GM23248 (cell line): ENCODE measurements at regions not wholly inside any gene's neighbourhood (a gene's known extent, or its start where the extent isn't known, plus 50 kb on each side); places are given as distances from the start of the nearest gene placed in this dataset.

Experiments
- DNase-seq: peaks from one replicate; pipeline ENCODE4 v3.0.0-alpha.2; 2015
- H2AFZ ChIP-seq: fragments of 200-600 bp; sonication (generic); 2 replicates; pipeline ENCODE4 v1.6.1; 2016; ENCODE audit warnings: antibody characterized with exemption
- H3F3A ChIP-seq: fragments of 200-600 bp; sonication (generic); 2 replicates; pipeline ENCODE4 v1.6.1; 2016; ENCODE audit warnings: mild to moderate bottlenecking, antibody characterized with exemption, mixed run types; ENCODE audit not compliant: insufficient read depth
- H3K27ac ChIP-seq: fragments of 200-600 bp; sonication (generic); 2 replicates; pipeline ENCODE4 v1.5.1; 2016; ENCODE audit warnings: mild to moderate bottlenecking
- H3K27me3 ChIP-seq: fragments of 200-600 bp; sonication (generic); replicated peaks from 2 replicates; pipeline ENCODE4 v1.6.1; 2016; ENCODE audit warnings: mild to moderate bottlenecking; ENCODE audit not compliant: insufficient read depth
- H3K36me3 ChIP-seq: fragments of 200-600 bp; sonication (generic); 2 replicates; pipeline ENCODE4 v1.6.1; 2016; ENCODE audit warnings: low read depth, mild to moderate bottlenecking
- H3K4me1 ChIP-seq: fragments of 200-600 bp; sonication (generic); 2 replicates; pipeline ENCODE4 v1.6.1; 2016; ENCODE audit warnings: mild to moderate bottlenecking; ENCODE audit not compliant: insufficient read depth
- H3K4me2 ChIP-seq: fragments of 200-600 bp; sonication (generic); one replicate; pipeline ENCODE4 v1.6.1; 2016; ENCODE audit warnings: mild to moderate bottlenecking; ENCODE audit not compliant: unreplicated experiment
- H3K4me3 ChIP-seq: fragments of 200-600 bp; sonication (generic); 2 replicates; pipeline ENCODE4 v1.5.1; 2016; ENCODE audit warnings: mild to moderate bottlenecking
- H3K79me2 ChIP-seq: fragments of 200-600 bp; sonication (generic); 2 replicates; pipeline ENCODE4 v1.6.1; 2016; ENCODE audit warnings: mild to moderate bottlenecking; ENCODE audit not compliant: insufficient read depth
- H3K9ac ChIP-seq: fragments of 200-600 bp; sonication (generic); 2 replicates; pipeline ENCODE4 v1.6.1; 2016; ENCODE audit warnings: mild to moderate bottlenecking
- H3K9me2 ChIP-seq: fragments of 200-600 bp; sonication (generic); 2 replicates; pipeline ENCODE4 v1.6.1; 2016; ENCODE audit warnings: mixed run types, mild to moderate bottlenecking, moderate library complexity; ENCODE audit not compliant: insufficient read depth
- H3K9me3 ChIP-seq: fragments of 200-600 bp; sonication (generic); one replicate; pipeline ENCODE4 v1.6.1; 2017; ENCODE audit warnings: low read depth
- H4K20me1 ChIP-seq: fragments of 200-600 bp; sonication (generic); 2 replicates; pipeline ENCODE4 v1.6.0; 2016; ENCODE audit not compliant: insufficient read depth
- EZH2 ChIP-seq: fragments of 200-600 bp; sonication (generic); IDR thresholded peaks from 2 replicates; pipeline ENCODE4 v1.6.1; 2018; ENCODE audit warnings: antibody characterized with exemption, mild to moderate bottlenecking; ENCODE audit not compliant: insufficient read depth, poor library complexity, severe bottlenecking
- EZH2phosphoT487 ChIP-seq: fragments of 200-600 bp; sonication (generic); IDR thresholded peaks from 2 replicates; pipeline ENCODE4 v1.6.1; 2018; ENCODE audit warnings: antibody characterized with exemption, moderate library complexity, mild to moderate bottlenecking, low read depth; ENCODE audit not compliant: insufficient read depth
- WGBS, 2 experiments: methylation state at CpG; one replicate each; pipeline ENCODE4 v1.1.6; 2015 to 2017; ENCODE audit warnings: low lambda C conversion rate in 2 of 2, low coverage in 1 of 2; ENCODE audit errors: missing lambda C conversion rate in 2 of 2; 5-methylcytosine and 5-hydroxymethylcytosine counted together
- in situ Hi-C: fragments of 300-500 bp; cut with MboI; formaldehyde crosslinking; loops from 2 replicates; pipeline ENCODE4 v1.15.0; 2020

DNA sequence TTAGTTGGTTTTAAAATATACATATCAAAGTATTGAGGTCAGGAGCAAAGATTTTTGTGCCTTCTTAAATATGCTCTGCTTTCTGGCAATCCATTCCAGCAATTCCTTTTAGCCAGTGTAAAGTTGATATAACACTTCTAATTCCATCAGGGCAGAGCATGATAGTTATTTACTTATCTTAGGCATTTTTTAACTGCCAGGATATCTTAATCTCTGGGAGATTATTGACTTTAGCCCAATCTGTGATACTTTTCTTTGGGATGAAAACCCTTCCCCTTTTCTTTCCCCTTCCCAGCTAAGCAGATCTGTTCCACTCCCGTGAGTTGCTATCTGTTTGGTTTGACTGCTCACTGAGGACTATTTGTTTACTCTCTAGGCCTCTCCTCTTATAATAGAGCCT, 168.7 kb upstream of the RSPO3 start:
- Histone ChIP-seq H3K27me3 (no peaks in the 10 kb centered on the region), H3K4me1 (no peaks in the 10 kb centered on the region), H3K4me2 (no peak overlapping the region), H3K9me2 (no peaks in the 10 kb centered on the region), H3K36me3 (no peaks in the 10 kb centered on the region), H3K27ac (no peak overlapping the region), H3F3A (no peaks in the 10 kb centered on the region), H3K4me3 (no peak overlapping the region), H2AFZ (no peak overlapping the region), H3K79me2 (no peaks in the 10 kb centered on the region), H4K20me1 (no peaks in the 10 kb centered on the region), H3K9me3 (no peaks in the 10 kb centered on the region), H3K9ac (no peak overlapping the region)
- TF ChIP-seq EZH2 (no peak), EZH2phosphoT487 (no peak)
- WGBS, 2 experiments, result 86 to 100% methylated on average over 1 of the region's 1 CpG
- in situ Hi-C loops, result no loop called here
- DNase-seq, result no peak

DNA sequence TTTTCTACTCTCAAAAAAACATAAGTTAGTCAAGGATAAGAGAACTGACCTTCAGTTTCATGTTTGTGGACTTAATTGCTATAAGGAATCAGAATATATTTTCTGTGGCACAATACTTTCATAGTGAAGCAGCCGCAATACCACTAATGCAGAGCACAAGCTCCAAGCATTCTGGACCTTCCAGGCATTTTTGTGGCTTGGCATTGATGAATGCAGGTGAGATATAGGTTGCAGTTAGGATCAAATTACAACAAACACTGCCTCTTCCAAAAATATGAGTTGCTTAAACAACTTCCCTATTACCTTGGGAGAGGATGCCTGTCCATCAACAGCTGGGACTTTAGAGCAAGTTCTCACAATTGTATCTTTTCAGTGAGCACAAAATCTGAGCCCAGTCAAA, 162.8 kb upstream of the RSPO3 start:
- Histone ChIP-seq H2AFZ (no peak overlapping the region), H3K4me2 (no peak overlapping the region), H4K20me1 (no peaks in the 10 kb centered on the region), H3K27ac (no peak overlapping the region), H3K4me1 (no peaks in the 10 kb centered on the region), H3K27me3 (no peaks in the 10 kb centered on the region), H3F3A (no peaks in the 10 kb centered on the region), H3K4me3 (no peak overlapping the region), H3K9me2 (0 out of 2 replicates have a peak, but pooled peaks cover 7% of the 10 kb centered on the region), H3K36me3 (no peaks in the 10 kb centered on the region), H3K79me2 (no peaks in the 10 kb centered on the region), H3K9ac (no peak overlapping the region), H3K9me3 (no peaks in the 10 kb centered on the region)
- DNase-seq, result no peak
- in situ Hi-C loops, result no loop called here
- WGBS, 2 experiments, result 95 to 100% methylated on average over 1 of the region's 1 CpG
- TF ChIP-seq EZH2, result no peak
- no peak for TF ChIP-seq EZH2phosphoT487

- Histone ChIP-seq H3K9me3 (no peaks in the 10 kb centered on the region), H2AFZ (no peak overlapping the region), H3F3A (no peaks in the 10 kb centered on the region), H3K27ac (no peak overlapping the region), H3K79me2 (no peaks in the 10 kb centered on the region), H3K4me2 (no peak overlapping the region), H3K9me2 (0 out of 2 replicates have a peak, but pooled peaks cover 7% of the 10 kb centered on the region), H4K20me1 (no peaks in the 10 kb centered on the region), H3K27me3 (no peaks in the 10 kb centered on the region), H3K9ac (no peak overlapping the region), H3K4me1 (no peaks in the 10 kb centered on the region), H3K4me3 (no peak overlapping the region), H3K36me3 (no peaks in the 10 kb centered on the region)
- WGBS, 2 experiments, result 71 to 76% methylated on average over 3 of the region's 3 CpGs
- no peak for DNase-seq
- in situ Hi-C loops, result no loop called here
- TF ChIP-seq EZH2 (no peak), EZH2phosphoT487 (no peak)
Measured at GRCh38 chr6:126957721-126958120, 160.8 kb upstream of the RSPO3 start.

DNA sequence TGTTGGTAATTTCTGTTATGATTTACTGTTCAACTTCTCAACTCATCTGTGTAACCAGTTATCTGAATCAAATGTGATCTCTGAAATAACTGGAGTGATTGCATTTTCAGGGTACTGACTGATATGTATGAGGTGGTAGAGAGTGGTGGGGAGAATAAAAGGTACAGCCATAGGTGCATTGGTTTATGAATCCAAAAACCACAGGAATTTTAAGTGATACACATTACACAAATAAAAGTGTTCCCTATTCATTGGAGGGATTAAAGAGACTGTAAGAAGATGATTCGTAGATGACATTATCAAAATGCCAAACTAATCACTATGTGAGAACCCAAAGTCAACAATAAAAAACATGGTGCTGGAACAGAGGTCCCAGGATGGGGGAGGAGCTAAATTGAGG, 158.7 kb upstream of the RSPO3 start:
- no peak for TF ChIP-seq EZH2phosphoT487
- TF ChIP-seq EZH2, result no peak
- Histone ChIP-seq H3K36me3 (no peaks in the 10 kb centered on the region), H3K9ac (no peak overlapping the region), H3K27ac (no peak overlapping the region), H3K4me2 (no peak overlapping the region), H2AFZ (no peak overlapping the region), H3K9me2 (0 out of 2 replicates have a peak, but pooled peaks cover 7% of the 10 kb centered on the region), H3K79me2 (no peaks in the 10 kb centered on the region), H3K9me3 (no peaks in the 10 kb centered on the region), H3K27me3 (no peaks in the 10 kb centered on the region), H3K4me3 (no peak overlapping the region), H4K20me1 (no peaks in the 10 kb centered on the region), H3K4me1 (no peaks in the 10 kb centered on the region), H3F3A (no peaks in the 10 kb centered on the region)
- in situ Hi-C loops, result no loop called here
- DNase-seq, result no peak
- 45 to 63% methylated on average over 1 of the region's 1 CpG for WGBS, 2 experiments
